HEK293 (cell line): ENCODE measurements at regions not wholly inside any gene's neighbourhood (a gene's known extent, or its start where the extent isn't known, plus 50 kb on each side); places are given as distances from the start of the nearest gene placed in this dataset.

Source experiments
- CTCF ChIA-PET: fragments of 350-600 bp; formaldehyde crosslinking; extraction: SDS; loops from one replicate; lab custom pipeline; 2021; ENCODE audit warnings: antibody characterized with exemption; lab: Yijun Ruan, JAX
- POLR2A ChIA-PET: fragments of 300-600 bp; formaldehyde crosslinking; extraction: SDS; loops from one replicate; lab custom pipeline; 2020; ENCODE audit warnings: antibody characterized with exemption, inconsistent platforms; lab: Yijun Ruan, JAX
- H3K27ac ChIP-seq: fragments of 200-500 bp; sonication (Bioruptor generic); 2 replicates; pipeline ENCODE4 v1.5.1; 2014; ENCODE audit warnings: low read depth, low read length, control low read depth, inconsistent platforms; ENCODE audit errors: extremely low read depth
- H3K36me3 ChIP-seq, 2 experiments: fragments of 200-500 bp in 1 of 2; sonication (Bioruptor generic) in 1 of 2; 1 replicate in 1 of 2; 2 replicates in 1 of 2; pipeline ENCODE4 v1.5.1; 2014 to 2017; ENCODE audit warnings: inconsistent platforms in 2 of 2, low read length in 2 of 2; ENCODE audit not compliant: control insufficient read depth in 2 of 2, insufficient read depth in 1 of 2
- H3K4me1 ChIP-seq: fragments of 200-500 bp; sonication (Bioruptor generic); 2 replicates; pipeline ENCODE4 v1.5.1; 2014; ENCODE audit warnings: mild to moderate bottlenecking, low read length, inconsistent platforms; ENCODE audit not compliant: control insufficient read depth, insufficient read depth
- H3K4me3 ChIP-seq: 2 replicates; pipeline ENCODE4 v1.5.1; 2011; ENCODE audit warnings: low read depth, mild to moderate bottlenecking, control low read depth, low read length, moderate library complexity
- H3K9me3 ChIP-seq: fragments of 200-500 bp; sonication (Bioruptor generic); 2 replicates; pipeline ENCODE4 v1.5.1; 2014; ENCODE audit warnings: low read depth, low read length, inconsistent platforms; ENCODE audit not compliant: control insufficient read depth, insufficient read depth
- MYNN ChIP-seq: fragments of 450-650 bp; formaldehyde crosslinking; IDR thresholded peaks from 2 replicates; pipeline ENCODE4 v1.5.1; 2016; ENCODE audit warnings: missing biosample characterization, missing genetic modification characterization, borderline replicate concordance
- REPIN1 ChIP-seq: fragments of 450-650 bp; formaldehyde crosslinking; IDR thresholded peaks from 2 replicates; pipeline ENCODE4 v1.5.1; 2017; ENCODE audit warnings: missing biosample characterization, missing genetic modification characterization, low read depth
- ZBTB10 ChIP-seq: fragments of 450-650 bp; formaldehyde crosslinking; IDR thresholded peaks from 2 replicates; pipeline ENCODE4 v1.5.1; 2016; ENCODE audit warnings: missing biosample characterization, missing genetic modification characterization
- ZBTB48 ChIP-seq: fragments of 450-650 bp; formaldehyde crosslinking; IDR thresholded peaks from 2 replicates; pipeline ENCODE4 v1.5.1; 2016; ENCODE audit warnings: missing biosample characterization, missing genetic modification characterization
- ZFP3 ChIP-seq: fragments of 450-650 bp; formaldehyde crosslinking; IDR thresholded peaks from 2 replicates; pipeline ENCODE4 v1.5.1; 2016; ENCODE audit warnings: low read depth, missing biosample characterization, missing genetic modification characterization
- ZFP41 ChIP-seq: fragments of 450-650 bp; formaldehyde crosslinking; IDR thresholded peaks from 2 replicates; pipeline ENCODE4 v1.5.1; 2016; ENCODE audit warnings: missing biosample characterization, missing genetic modification characterization, borderline replicate concordance
- ZNF121 ChIP-seq: fragments of 450-650 bp; formaldehyde crosslinking; IDR thresholded peaks from 2 replicates; pipeline ENCODE4 v1.5.1; 2016; ENCODE audit warnings: missing biosample characterization, missing genetic modification characterization
- ZNF174 ChIP-seq: fragments of 450-650 bp; formaldehyde crosslinking; IDR thresholded peaks from 2 replicates; pipeline ENCODE4 v1.5.0; 2017; ENCODE audit warnings: missing biosample characterization, mild to moderate bottlenecking, missing genetic modification characterization
- ZNF18 ChIP-seq: fragments of 450-650 bp; formaldehyde crosslinking; IDR thresholded peaks from 2 replicates; pipeline ENCODE4 v1.5.1; 2016; ENCODE audit warnings: missing biosample characterization, missing genetic modification characterization
- ZNF341 ChIP-seq: fragments of 450-650 bp; formaldehyde crosslinking; IDR thresholded peaks from 2 replicates; pipeline ENCODE4; 2016; ENCODE audit warnings: low read depth, missing biosample characterization, missing genetic modification characterization
- ZNF362 ChIP-seq: fragments of 450-650 bp; formaldehyde crosslinking; IDR thresholded peaks from 2 replicates; pipeline ENCODE4 v1.5.1; 2016; ENCODE audit warnings: missing biosample characterization, missing genetic modification characterization
- ZNF518A ChIP-seq: fragments of 450-650 bp; formaldehyde crosslinking; conservative IDR thresholded peaks from 2 replicates; pipeline ENCODE4 v1.5.1; 2016; ENCODE audit warnings: low read depth, missing biosample characterization, missing genetic modification characterization
- ZNF626 ChIP-seq: fragments of 450-650 bp; sonication (Bioruptor Pico); formaldehyde crosslinking; IDR thresholded peaks from 2 replicates; pipeline ENCODE4 v1.5.1; 2018; ENCODE audit warnings: missing biosample characterization, missing genetic modification characterization, inconsistent platforms
- ZNF670 ChIP-seq: fragments of 450-650 bp; formaldehyde crosslinking; IDR thresholded peaks from 2 replicates; pipeline ENCODE4 v1.5.1; 2016; ENCODE audit warnings: missing biosample characterization, missing genetic modification characterization, low read depth
- ZNF768 ChIP-seq: fragments of 450-650 bp; formaldehyde crosslinking; IDR thresholded peaks from 2 replicates; pipeline ENCODE4 v1.5.1; 2018; ENCODE audit warnings: missing biosample characterization, mild to moderate bottlenecking, missing genetic modification characterization
- ZSCAN5A ChIP-seq: fragments of 450-650 bp; formaldehyde crosslinking; IDR thresholded peaks from 2 replicates; pipeline ENCODE4 v1.5.1; 2016; ENCODE audit warnings: missing biosample characterization, missing genetic modification characterization

- no peak for TF ChIP-seq ZNF518A (tag by site-specific recombination)
- TF ChIP-seq ZNF341 (tag by site-specific recombination) = no peak
- TF ChIP-seq ZNF18 (tag by site-specific recombination) = no peak
- no peak for TF ChIP-seq ZNF670 (tag by site-specific recombination)
- TF ChIP-seq, all 188 proteins: peak for 0
- H3K27ac ChIP-seq = no peak overlapping the region
- no peaks in the 10 kb centered on the region for H3K9me3 ChIP-seq
- no peaks in the 10 kb centered on the region for H3K36me3 ChIP-seq
- ChIA-PET POLR2A (no interaction called here), CTCF (interaction anchor here (0.7 to 0.8 kb wide), 2 partner anchors 9 to 15 kb away, joined by 3 to 4 read pairs; no protein-coding TSS in a partner anchor)
- H3K4me3 ChIP-seq = no peak overlapping the region
- H3K4me1 ChIP-seq = no peaks in the 10 kb centered on the region
These were observed 146.0 kb upstream of the FRMPD4 start for GRCh38 chrX:11992271-11992670.

- H3K9me3 ChIP-seq = no peaks in the 10 kb centered on the region
- H3K4me3 ChIP-seq = no peak overlapping the region
- CTCF ChIA-PET = no interaction called here
- no peak overlapping the region for H3K27ac ChIP-seq
- no peaks in the 10 kb centered on the region for H3K36me3 ChIP-seq
- TF ChIP-seq ZBTB48 (tag by site-specific recombination) (no peak), ZFP41 (no peak), ZNF626 (tag by site-specific recombination) (no peak), REPIN1 (tag by site-specific recombination) (no peak), MYNN (no peak), ZBTB10 (no peak), ZNF362 (tag by site-specific recombination) (no peak), ZNF174 (no peak), ZFP3 (tag by site-specific recombination) (no peak), ZSCAN5A (tag by site-specific recombination) (no peak), ZNF768 (tag by site-specific recombination) (no peak), ZNF121 (tag by site-specific recombination) (no peak)
- POLR2A ChIA-PET = no interaction called here
- H3K4me1 ChIP-seq = no peaks in the 10 kb centered on the region
These were observed 143.1 kb upstream of the FRMPD4 start for GRCh38 chrX:11995146-11995545.
